ENCODE measurements at regions not wholly inside any gene's neighbourhood (a gene's known extent, or its start where the extent isn't known, plus 50 kb on each side); places are given as distances from the start of the nearest gene placed in this dataset.

- TF ChIP-seq CTCF (IDR thresholded peaks at IDR 0.05) (no peak), EZH2 (IDR thresholded peaks at IDR 0.05; ENCODE audit: borderline replicate concordance, insufficient read depth, low read depth, low read length, poor library complexity, severe bottlenecking) (no peak)
Measured at GRCh38 chr10:120960725-120961124, 109.6 kb downstream of the WDR11 start.

Measured in B cell (primary cell).